Loucy (cell line): ENCODE measurements at regions not wholly inside any gene's neighbourhood (a gene's known extent, or its start where the extent isn't known, plus 50 kb on each side); places are given as distances from the start of the nearest gene placed in this dataset.

Experiments used
- EZH2phosphoT487 ChIP-seq: fragments of 200-600 bp; IDR thresholded peaks from 2 replicates; pipeline ENCODE4 v1.6.1; 2018; ENCODE audit warnings: antibody characterized with exemption, mild to moderate bottlenecking, moderate library complexity, borderline replicate concordance
- TF ChIP-seq, protein P1 (sequence below): fragments of 200-600 bp; sonication (generic); conservative IDR thresholded peaks from 2 replicates; pipeline ENCODE4 v1.5.1; 2014; ENCODE audit warnings: mild to moderate bottlenecking, antibody characterized with exemption, low read length

DNA sequence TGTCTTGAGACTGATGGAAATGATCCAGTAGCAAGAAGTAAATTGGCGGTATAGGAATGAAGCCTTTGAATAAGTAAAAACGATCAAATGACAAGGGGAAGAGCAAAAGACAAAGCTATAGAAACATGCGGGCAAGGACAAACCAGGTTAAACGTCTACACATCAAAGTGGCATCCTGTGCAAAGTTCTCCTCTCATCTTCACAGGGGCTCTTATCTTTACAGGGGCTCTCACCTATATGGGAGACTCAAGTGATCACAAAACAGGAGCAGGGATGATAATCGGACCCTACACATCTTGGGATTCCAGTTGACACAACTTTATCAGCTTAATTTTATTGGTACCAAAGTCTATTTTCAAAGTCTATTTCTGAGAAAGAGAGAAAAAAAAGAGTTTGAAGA, 1778.9 kb upstream of the CELF4 start:
- TF ChIP-seq, protein P1, sequence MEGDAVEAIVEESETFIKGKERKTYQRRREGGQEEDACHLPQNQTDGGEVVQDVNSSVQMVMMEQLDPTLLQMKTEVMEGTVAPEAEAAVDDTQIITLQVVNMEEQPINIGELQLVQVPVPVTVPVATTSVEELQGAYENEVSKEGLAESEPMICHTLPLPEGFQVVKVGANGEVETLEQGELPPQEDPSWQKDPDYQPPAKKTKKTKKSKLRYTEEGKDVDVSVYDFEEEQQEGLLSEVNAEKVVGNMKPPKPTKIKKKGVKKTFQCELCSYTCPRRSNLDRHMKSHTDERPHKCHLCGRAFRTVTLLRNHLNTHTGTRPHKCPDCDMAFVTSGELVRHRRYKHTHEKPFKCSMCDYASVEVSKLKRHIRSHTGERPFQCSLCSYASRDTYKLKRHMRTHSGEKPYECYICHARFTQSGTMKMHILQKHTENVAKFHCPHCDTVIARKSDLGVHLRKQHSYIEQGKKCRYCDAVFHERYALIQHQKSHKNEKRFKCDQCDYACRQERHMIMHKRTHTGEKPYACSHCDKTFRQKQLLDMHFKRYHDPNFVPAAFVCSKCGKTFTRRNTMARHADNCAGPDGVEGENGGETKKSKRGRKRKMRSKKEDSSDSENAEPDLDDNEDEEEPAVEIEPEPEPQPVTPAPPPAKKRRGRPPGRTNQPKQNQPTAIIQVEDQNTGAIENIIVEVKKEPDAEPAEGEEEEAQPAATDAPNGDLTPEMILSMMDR = no peak
- TF ChIP-seq EZH2phosphoT487 = no peak
